Nephron progenitor cell (in vitro differentiated cells): ENCODE measurements at regions not wholly inside any gene's neighbourhood (a gene's known extent, or its start where the extent isn't known, plus 50 kb on each side); places are given as distances from the start of the nearest gene placed in this dataset.

Experiments used
- DNase-seq: peaks from one replicate; pipeline ENCODE4 v3.0.0; 2021
- H3K27ac Mint-ChIP-seq: 2 replicates; pipeline ENCODE4 v1.8.0; 2021; ENCODE audit warnings: mild to moderate bottlenecking, moderate library complexity, mixed read lengths
- H3K27me3 Mint-ChIP-seq: 2 replicates; pipeline ENCODE4 v1.8.0; 2021; ENCODE audit warnings: mild to moderate bottlenecking, low read depth, mixed read lengths; ENCODE audit not compliant: poor library complexity
- H3K36me3 Mint-ChIP-seq: 2 replicates; pipeline ENCODE4 v1.8.0; 2021; ENCODE audit warnings: low read depth, mixed read lengths
- H3K4me1 Mint-ChIP-seq: 2 replicates; pipeline ENCODE4 v1.8.0; 2021; ENCODE audit warnings: mixed read lengths
- H3K4me3 Mint-ChIP-seq: 2 replicates; pipeline ENCODE4 v1.8.0; 2021; ENCODE audit warnings: mild to moderate bottlenecking, moderate library complexity, mixed read lengths
- H3K9me3 Mint-ChIP-seq: 2 replicates; pipeline ENCODE4 v1.8.0; 2021; ENCODE audit warnings: mild to moderate bottlenecking, moderate library complexity, mixed read lengths
- TF ChIP-seq, protein P1 (sequence below): fragments of 200-600 bp; sonication (generic); IDR thresholded peaks from 2 replicates; pipeline ENCODE4 v1.5.0; 2021; ENCODE audit warnings: antibody characterized with exemption

GRCh38 chr10:4189281-4189680 is 404.3 kb upstream of the KLF6 start:
- no peak overlapping the region for H3K4me3 Mint-ChIP-seq

DNA sequence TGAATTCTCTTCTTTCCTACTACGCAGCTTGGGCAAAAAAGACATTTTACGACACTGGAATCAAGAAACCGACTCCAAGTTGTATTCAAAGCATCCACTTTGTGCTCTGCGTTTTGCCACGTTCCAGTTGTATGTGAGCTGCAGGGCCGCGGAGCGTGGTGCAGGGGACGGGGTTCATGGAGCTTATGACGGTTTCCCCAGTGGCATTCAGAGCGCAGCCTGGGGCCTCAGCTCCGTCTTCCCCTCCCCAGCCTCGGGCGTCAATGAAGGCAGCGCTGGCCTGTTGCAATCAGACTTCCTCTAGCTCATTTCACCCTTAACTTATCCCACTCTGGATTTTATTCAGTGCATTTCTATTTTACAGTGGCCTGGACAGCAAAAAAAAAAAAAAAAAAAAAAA is 403.4 kb upstream of the KLF6 start:
- H3K9me3 Mint-ChIP-seq: no peaks in the 10 kb centered on the region
- no peaks in the 10 kb centered on the region for H3K36me3 Mint-ChIP-seq
- H3K27me3 Mint-ChIP-seq: peaks cover 12% of the 10 kb centered on the region
- no peak for DNase-seq
- H3K4me3 Mint-ChIP-seq: no peak overlapping the region
- H3K4me1 Mint-ChIP-seq: no peaks in the 10 kb centered on the region
- TF ChIP-seq, protein P1, sequence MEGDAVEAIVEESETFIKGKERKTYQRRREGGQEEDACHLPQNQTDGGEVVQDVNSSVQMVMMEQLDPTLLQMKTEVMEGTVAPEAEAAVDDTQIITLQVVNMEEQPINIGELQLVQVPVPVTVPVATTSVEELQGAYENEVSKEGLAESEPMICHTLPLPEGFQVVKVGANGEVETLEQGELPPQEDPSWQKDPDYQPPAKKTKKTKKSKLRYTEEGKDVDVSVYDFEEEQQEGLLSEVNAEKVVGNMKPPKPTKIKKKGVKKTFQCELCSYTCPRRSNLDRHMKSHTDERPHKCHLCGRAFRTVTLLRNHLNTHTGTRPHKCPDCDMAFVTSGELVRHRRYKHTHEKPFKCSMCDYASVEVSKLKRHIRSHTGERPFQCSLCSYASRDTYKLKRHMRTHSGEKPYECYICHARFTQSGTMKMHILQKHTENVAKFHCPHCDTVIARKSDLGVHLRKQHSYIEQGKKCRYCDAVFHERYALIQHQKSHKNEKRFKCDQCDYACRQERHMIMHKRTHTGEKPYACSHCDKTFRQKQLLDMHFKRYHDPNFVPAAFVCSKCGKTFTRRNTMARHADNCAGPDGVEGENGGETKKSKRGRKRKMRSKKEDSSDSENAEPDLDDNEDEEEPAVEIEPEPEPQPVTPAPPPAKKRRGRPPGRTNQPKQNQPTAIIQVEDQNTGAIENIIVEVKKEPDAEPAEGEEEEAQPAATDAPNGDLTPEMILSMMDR: no peak
- H3K27ac Mint-ChIP-seq: no peak overlapping the region

More at GRCh38 chr10:4189281-4189680, 404.3 kb upstream of the KLF6 start:
- H3K9me3 Mint-ChIP-seq: no peaks in the 10 kb centered on the region
- H3K27ac Mint-ChIP-seq: no peak overlapping the region
- H3K4me1 Mint-ChIP-seq: no peaks in the 10 kb centered on the region
- peaks cover 12% of the 10 kb centered on the region for H3K27me3 Mint-ChIP-seq
- no peaks in the 10 kb centered on the region for H3K36me3 Mint-ChIP-seq
- TF ChIP-seq, protein P1: no peak
- no peak for DNase-seq

GRCh38 chr10:4186849-4187540 is 402.0 kb upstream of the KLF6 start:
- Mint-ChIP-seq H3K4me3 (no peak overlapping the region), H3K27ac (no peak overlapping the region), H3K27me3 (peaks cover 7% of the 10 kb centered on the region), H3K36me3 (no peaks in the 10 kb centered on the region), H3K9me3 (no peaks in the 10 kb centered on the region), H3K4me1 (no peaks in the 10 kb centered on the region)
- TF ChIP-seq, protein P1: no peak
- no peak for DNase-seq

DNA sequence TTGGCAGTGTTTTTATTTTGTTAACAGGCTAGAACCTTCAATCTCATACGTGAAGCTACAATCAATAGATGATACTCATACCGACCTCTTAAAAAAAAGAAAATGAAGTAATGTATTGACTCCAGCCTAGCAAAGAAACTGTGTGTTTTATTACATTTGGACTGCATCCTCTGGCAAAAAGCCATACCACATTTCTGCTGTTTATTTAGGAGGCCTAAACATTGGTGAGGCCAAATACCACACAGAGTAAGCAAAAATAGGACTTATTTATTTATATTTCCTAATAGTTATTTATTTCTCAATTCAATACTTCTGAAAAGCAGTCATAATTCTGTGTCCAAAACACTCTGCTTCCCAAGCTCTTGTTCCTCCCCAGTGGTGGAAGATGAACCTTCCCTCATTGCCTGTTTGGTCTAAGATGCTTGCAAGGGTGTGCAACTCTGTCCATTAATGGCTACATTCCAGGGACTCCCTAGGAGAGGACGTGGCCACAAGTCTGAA is 398.8 kb upstream of the KLF6 start:
- no peaks in the 10 kb centered on the region for H3K4me1 Mint-ChIP-seq
- TF ChIP-seq, protein P1: no peak
- H3K9me3 Mint-ChIP-seq: no peaks in the 10 kb centered on the region
- H3K27me3 Mint-ChIP-seq: peaks cover 3% of the 10 kb centered on the region
- H3K4me3 Mint-ChIP-seq: no peak overlapping the region
- no peaks in the 10 kb centered on the region for H3K36me3 Mint-ChIP-seq
- H3K27ac Mint-ChIP-seq: no peak overlapping the region
- DNase-seq: no peak

- no peak overlapping the region for H3K27ac Mint-ChIP-seq
- no peak for DNase-seq
- H3K9me3 Mint-ChIP-seq: no peaks in the 10 kb centered on the region
- TF ChIP-seq, protein P1: no peak
- H3K36me3 Mint-ChIP-seq: no peaks in the 10 kb centered on the region
- no peaks in the 10 kb centered on the region for H3K4me1 Mint-ChIP-seq
- no peak overlapping the region for H3K4me3 Mint-ChIP-seq
- H3K27me3 Mint-ChIP-seq: peaks cover under 1% of the 10 kb centered on the region
These were observed 396.6 kb upstream of the KLF6 start for GRCh38 chr10:4181621-4182049.

- Mint-ChIP-seq H3K4me3 (no peak overlapping the region), H3K4me1 (peaks cover under 1% of the 10 kb centered on the region), H3K27ac (no peak overlapping the region), H3K27me3 (no peaks in the 10 kb centered on the region), H3K9me3 (no peaks in the 10 kb centered on the region), H3K36me3 (no peaks in the 10 kb centered on the region)
- DNase-seq: no peak
- TF ChIP-seq, protein P1: no peak
These were observed 396.1 kb upstream of the KLF6 start for GRCh38 chr10:4181081-4181480.
